NB4 (cell line): ENCODE measurements at regions not wholly inside any gene's neighbourhood (a gene's known extent, or its start where the extent isn't known, plus 50 kb on each side); places are given as distances from the start of the nearest gene placed in this dataset.

Experiments
- POLR2A ChIP-seq: IDR thresholded peaks from 2 replicates; pipeline ENCODE4 v1.6.1; 2011; ENCODE audit warnings: mild to moderate bottlenecking; ENCODE audit not compliant: insufficient read length; ENCODE audit errors: extremely low read depth
- TF ChIP-seq, protein P1 (sequence below): IDR thresholded peaks from one replicate; pipeline ENCODE4 v1.5.1; 2012; ENCODE audit warnings: low read depth, low read length

DNA sequence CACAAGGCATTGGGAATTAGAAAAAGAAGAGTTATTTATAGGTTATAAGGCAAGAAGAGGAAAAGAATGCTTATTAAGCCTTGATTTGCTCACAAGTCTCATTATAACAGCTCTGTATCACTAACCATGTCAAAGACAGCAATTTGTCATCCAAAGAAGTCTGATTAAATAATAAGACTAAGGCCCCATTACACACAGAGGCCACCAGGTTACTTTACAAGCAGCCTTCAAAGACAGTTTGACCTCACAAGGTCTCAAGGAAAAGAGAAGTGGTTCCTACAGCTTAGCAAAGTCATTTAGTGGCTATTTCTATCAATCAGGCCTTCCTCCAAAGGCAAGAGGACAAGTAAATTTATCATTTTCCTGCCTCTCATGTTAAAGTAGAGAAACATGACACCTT is 188.5 kb downstream of the MBD2 start:
- no peak for TF ChIP-seq POLR2A
- TF ChIP-seq, protein P1, sequence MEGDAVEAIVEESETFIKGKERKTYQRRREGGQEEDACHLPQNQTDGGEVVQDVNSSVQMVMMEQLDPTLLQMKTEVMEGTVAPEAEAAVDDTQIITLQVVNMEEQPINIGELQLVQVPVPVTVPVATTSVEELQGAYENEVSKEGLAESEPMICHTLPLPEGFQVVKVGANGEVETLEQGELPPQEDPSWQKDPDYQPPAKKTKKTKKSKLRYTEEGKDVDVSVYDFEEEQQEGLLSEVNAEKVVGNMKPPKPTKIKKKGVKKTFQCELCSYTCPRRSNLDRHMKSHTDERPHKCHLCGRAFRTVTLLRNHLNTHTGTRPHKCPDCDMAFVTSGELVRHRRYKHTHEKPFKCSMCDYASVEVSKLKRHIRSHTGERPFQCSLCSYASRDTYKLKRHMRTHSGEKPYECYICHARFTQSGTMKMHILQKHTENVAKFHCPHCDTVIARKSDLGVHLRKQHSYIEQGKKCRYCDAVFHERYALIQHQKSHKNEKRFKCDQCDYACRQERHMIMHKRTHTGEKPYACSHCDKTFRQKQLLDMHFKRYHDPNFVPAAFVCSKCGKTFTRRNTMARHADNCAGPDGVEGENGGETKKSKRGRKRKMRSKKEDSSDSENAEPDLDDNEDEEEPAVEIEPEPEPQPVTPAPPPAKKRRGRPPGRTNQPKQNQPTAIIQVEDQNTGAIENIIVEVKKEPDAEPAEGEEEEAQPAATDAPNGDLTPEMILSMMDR: no peak
